Mesenchymal stem cell (in vitro differentiated cells and primary cell): ENCODE measurements at regions not wholly inside any gene's neighbourhood (a gene's known extent, or its start where the extent isn't known, plus 50 kb on each side); places are given as distances from the start of the nearest gene placed in this dataset.

Experiments
- DNase-seq: peaks from one replicate; pipeline ENCODE4 v3.0.0-alpha.2; 2013
- H2AFZ ChIP-seq: one replicate; pipeline ENCODE4 v1.6.1; 2013; ENCODE audit warnings: low read depth, mild to moderate bottlenecking, control low read depth, inconsistent platforms, low read length, moderate library complexity
- H2AK5ac ChIP-seq: 2 replicates; pipeline ENCODE4 v1.6.1; 2013; ENCODE audit warnings: low read length, moderate library complexity, mild to moderate bottlenecking, inconsistent platforms; ENCODE audit not compliant: severe bottlenecking
- H2BK120ac ChIP-seq: one replicate; pipeline ENCODE4 v1.6.1; 2013; ENCODE audit warnings: low read depth, mild to moderate bottlenecking, inconsistent platforms, low read length, moderate library complexity
- H2BK12ac ChIP-seq, 2 experiments: one replicate each; pipeline ENCODE4 v1.6.1; 2013; ENCODE audit warnings: inconsistent platforms in 2 of 2, low read length in 2 of 2, mild to moderate bottlenecking in 2 of 2, moderate library complexity in 2 of 2, control low read depth in 1 of 2
- H2BK15ac ChIP-seq: one replicate; pipeline ENCODE4 v1.6.1; 2013; ENCODE audit warnings: mild to moderate bottlenecking, low read depth, inconsistent platforms; ENCODE audit not compliant: poor library complexity, severe bottlenecking
- H2BK5ac ChIP-seq: 2 replicates; pipeline ENCODE4 v1.6.1; 2013; ENCODE audit warnings: low read depth, mild to moderate bottlenecking, low read length, control low read depth, inconsistent platforms; ENCODE audit not compliant: poor library complexity, severe bottlenecking
- H3K14ac ChIP-seq, 2 experiments: one replicate each; pipeline ENCODE4 v1.6.1; 2013; ENCODE audit warnings: inconsistent platforms in 2 of 2, low read length in 2 of 2, control low read depth in 1 of 2, mild to moderate bottlenecking in 1 of 2, moderate library complexity in 1 of 2
- H3K18ac ChIP-seq, 2 experiments: one replicate each; pipeline ENCODE4 v1.6.1; 2013; ENCODE audit warnings: inconsistent platforms in 2 of 2, low read length in 2 of 2, control low read depth in 1 of 2, low read depth in 1 of 2, mild to moderate bottlenecking in 1 of 2
- H3K23ac ChIP-seq, 2 experiments: one replicate each; pipeline ENCODE4 v1.6.1; 2013; ENCODE audit warnings: inconsistent platforms in 2 of 2, low read length in 2 of 2, mild to moderate bottlenecking in 2 of 2, moderate library complexity in 2 of 2, control low read depth in 1 of 2
- H3K27ac ChIP-seq: 2 replicates; pipeline ENCODE4 v1.5.1; 2013; ENCODE audit warnings: mild to moderate bottlenecking, moderate library complexity, low read length, control low read depth, inconsistent platforms; ENCODE audit not compliant: poor library complexity, severe bottlenecking
- H3K27me3 ChIP-seq, 2 experiments: 2 replicates each; pipeline versions ENCODE4 v1.6.1 to v1.7.0; 2013; ENCODE audit warnings: low read length in 2 of 2, mild to moderate bottlenecking in 2 of 2, moderate library complexity in 2 of 2, control low read depth in 1 of 2, inconsistent platforms in 1 of 2; ENCODE audit not compliant: control insufficient read depth in 1 of 2, insufficient read depth in 1 of 2
- H3K36me3 ChIP-seq, 2 experiments: 2 replicates each; pipeline versions ENCODE4 v1.6.1 to v1.7.0; 2013; ENCODE audit warnings: low read length in 2 of 2, control low read depth in 1 of 2, inconsistent platforms in 1 of 2, low read depth in 1 of 2, mild to moderate bottlenecking in 1 of 2; ENCODE audit not compliant: insufficient read depth in 2 of 2, control insufficient read depth in 1 of 2
- H3K4ac ChIP-seq, 2 experiments: one replicate each; pipeline ENCODE4 v1.6.1; 2013; ENCODE audit warnings: inconsistent platforms in 2 of 2, low read length in 2 of 2, mild to moderate bottlenecking in 2 of 2, moderate library complexity in 2 of 2, control low read depth in 1 of 2, low read depth in 1 of 2
- H3K4me1 ChIP-seq: 2 replicates; pipeline ENCODE4 v1.6.1; 2013; ENCODE audit warnings: low read depth, low read length, control low read depth; ENCODE audit not compliant: control insufficient read depth, insufficient read depth
- H3K4me2 ChIP-seq: 2 replicates; pipeline ENCODE4 v1.6.1; 2013; ENCODE audit warnings: low read length, mild to moderate bottlenecking, inconsistent platforms; ENCODE audit not compliant: poor library complexity, severe bottlenecking
- H3K4me3 ChIP-seq, 2 experiments: 2 replicates each; pipeline versions ENCODE4 v1.5.1 to v1.7.0; 2013; ENCODE audit warnings: low read length in 2 of 2, mild to moderate bottlenecking in 2 of 2, control low read depth in 1 of 2, low read depth in 1 of 2; ENCODE audit not compliant: insufficient read depth in 1 of 2
- H3K79me1 ChIP-seq: replicated peaks from 2 replicates; pipeline ENCODE4 v1.6.1; 2013; ENCODE audit warnings: mild to moderate bottlenecking, control low read depth, low read length, inconsistent platforms; ENCODE audit not compliant: poor library complexity, severe bottlenecking
- H3K9ac ChIP-seq: 2 replicates; pipeline ENCODE4 v1.7.0; 2013; ENCODE audit warnings: mild to moderate bottlenecking, low read length, moderate library complexity
- H3K9me3 ChIP-seq: 2 replicates; pipeline ENCODE4 v1.7.0; 2013; ENCODE audit warnings: mild to moderate bottlenecking, low read length; ENCODE audit not compliant: control insufficient read depth
- H4K8ac ChIP-seq: one replicate; pipeline ENCODE4 v1.6.1; 2013; ENCODE audit warnings: inconsistent platforms, mild to moderate bottlenecking, low read length, moderate library complexity
- H4K91ac ChIP-seq: one replicate; pipeline ENCODE4 v1.6.1; 2013; ENCODE audit warnings: mild to moderate bottlenecking, low read length, inconsistent platforms
- WGBS: methylation state at CpG from one replicate; pipeline ENCODE4 v1.1.7; 2013; ENCODE audit warnings: mixed read lengths; 5-methylcytosine and 5-hydroxymethylcytosine counted together

DNA sequence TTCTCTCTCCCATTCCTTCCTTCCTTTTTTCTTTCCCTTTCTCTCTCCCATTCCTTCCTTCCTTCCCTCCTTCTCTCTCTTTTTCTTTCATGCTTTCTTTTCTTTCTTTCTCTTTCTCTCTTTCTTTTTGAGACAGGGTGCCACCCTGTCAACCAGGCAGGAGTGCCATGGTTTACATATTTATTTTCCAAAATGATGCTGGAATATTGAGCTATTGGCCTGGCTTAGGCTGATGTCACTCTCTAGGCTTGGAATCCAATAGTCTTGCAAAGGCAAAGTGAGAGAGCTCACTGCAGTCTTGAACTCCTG lies 159.1 kb downstream of the BAMBI start:
- Histone ChIP-seq H4K91ac (no peak overlapping the region), H4K8ac (no peak overlapping the region), H3K14ac (no peak overlapping the region), H3K18ac (peak overlapping the region in 1 of 2 experiments; percentile 31), H3K4ac (peak overlapping the region in 1 of 2 experiments; percentile 67), H2BK120ac (no peak overlapping the region), H3K23ac (no peak overlapping the region), H2AK5ac (no peak overlapping the region), H2BK5ac (no peak overlapping the region), H2AFZ (no peak overlapping the region), H3K4me3 (no peak overlapping the region), H3K79me1 (no peaks in the 10 kb centered on the region), H3K9me3 (no peaks in the 10 kb centered on the region), H3K36me3 (no peaks in the 10 kb centered on the region), H3K27me3 (peaks cover 0 to 4% of the 10 kb centered on the region in 2 experiments), H3K4me2 (no peak overlapping the region), H3K4me1 (peaks cover 3% of the 10 kb centered on the region), H3K9ac (no peak overlapping the region), H3K27ac (no peak overlapping the region), H2BK15ac (no peak overlapping the region), H2BK12ac (peak overlapping the region in 1 of 2 experiments; percentile 75)
- DNase-seq = no peak

- Histone ChIP-seq H3K4me1 (peaks cover 3% of the 10 kb centered on the region), H2AK5ac (no peak overlapping the region), H3K4me2 (no peak overlapping the region), H3K4me3 (no peak overlapping the region), H3K79me1 (no peaks in the 10 kb centered on the region), H3K9ac (no peak overlapping the region), H3K14ac (peak overlapping the region in 1 of 2 experiments; percentile 53), H2AFZ (no peak overlapping the region), H2BK15ac (no peak overlapping the region), H3K9me3 (no peaks in the 10 kb centered on the region), H4K8ac (no peak overlapping the region), H2BK120ac (no peak overlapping the region), H3K27me3 (peaks cover 0 to 4% of the 10 kb centered on the region in 2 experiments), H3K27ac (no peak overlapping the region), H3K23ac (no peak overlapping the region), H3K4ac (peak overlapping the region in 1 of 2 experiments; percentile 88), H4K91ac (no peak overlapping the region), H2BK12ac (peak overlapping the region; percentile 80 to 95), H3K36me3 (no peaks in the 10 kb centered on the region), H3K18ac (peak overlapping the region in 1 of 2 experiments; percentile 83), H2BK5ac (no peak overlapping the region)
- WGBS = 68% methylated on average over 3 of the region's 3 CpGs
- peak; percentile 29 for DNase-seq
Observed at GRCh38 chr10:28837613-28838390, 160.5 kb downstream of the BAMBI start.

- H2BK15ac ChIP-seq = no peak overlapping the region
- H3K4me3 ChIP-seq = no peak overlapping the region
- peak overlapping the region; percentile 78 to 87 for H3K4ac ChIP-seq
- no peak overlapping the region for H3K9ac ChIP-seq
- H3K27ac ChIP-seq = no peak overlapping the region
- no peak overlapping the region for H2BK5ac ChIP-seq
- peak overlapping the region; percentile 68 for H4K91ac ChIP-seq
- H3K79me1 ChIP-seq = no peaks in the 10 kb centered on the region
- H2AFZ ChIP-seq = no peak overlapping the region
- H2AK5ac ChIP-seq = no peak overlapping the region
- H3K27me3 ChIP-seq = peaks cover 0 to 4% of the 10 kb centered on the region in 2 experiments
- peak; percentile 74 for DNase-seq
- H2BK12ac ChIP-seq = peak overlapping the region; percentile 87 to 89
- no peak overlapping the region for H3K23ac ChIP-seq
- no peak overlapping the region for H2BK120ac ChIP-seq
- H3K14ac ChIP-seq = no peak overlapping the region
- peak overlapping the region; percentile 62 to 83 for H3K18ac ChIP-seq
- H4K8ac ChIP-seq = peak overlapping the region; percentile 90
- H3K4me2 ChIP-seq = no peak overlapping the region
- H3K36me3 ChIP-seq = no peaks in the 10 kb centered on the region
- no CpG with 5 or more reads among the region's 2 CpGs for WGBS
- H3K9me3 ChIP-seq = no peaks in the 10 kb centered on the region
- peaks cover 3% of the 10 kb centered on the region for H3K4me1 ChIP-seq
Observed at GRCh38 chr10:28838908-28839307, 161.6 kb downstream of the BAMBI start.

GRCh38 chr10:28839600-28840007 lies 162.3 kb downstream of the BAMBI start:
- Histone ChIP-seq H2BK5ac (no peak overlapping the region), H2AK5ac (no peak overlapping the region), H2BK15ac (no peak overlapping the region), H3K27ac (no peak overlapping the region), H3K36me3 (no peaks in the 10 kb centered on the region), H3K14ac (no peak overlapping the region), H3K27me3 (peaks cover 0 to 4% of the 10 kb centered on the region in 2 experiments), H3K9ac (no peak overlapping the region), H2AFZ (no peak overlapping the region), H3K79me1 (no peaks in the 10 kb centered on the region), H3K4ac (no peak overlapping the region), H2BK120ac (no peak overlapping the region), H4K8ac (no peak overlapping the region), H2BK12ac (no peak overlapping the region), H3K18ac (no peak overlapping the region), H3K9me3 (peaks cover 4% of the 10 kb centered on the region), H3K23ac (no peak overlapping the region), H3K4me3 (no peak overlapping the region), H4K91ac (no peak overlapping the region), H3K4me1 (peaks cover 3% of the 10 kb centered on the region), H3K4me2 (no peak overlapping the region)
- DNase-seq = peak; percentile 90
- 1% methylated on average over 6 of the region's 6 CpGs for WGBS
